ENCODE measurements at regions not wholly inside any gene's neighbourhood (a gene's known extent, or its start where the extent isn't known, plus 50 kb on each side); places are given as distances from the start of the nearest gene placed in this dataset.

GRCh38 chr10:3532644-3533043 lies 252.4 kb downstream of the KLF6 start:
- in situ Hi-C loops (cut with MboI; ENCODE audit: low pct_unique_long_range_greater_than_20kb, low sequenced_read_pairs), result no loop called here
- no peak for DNase-seq

GRCh38 chr10:3531670-3532069 lies 253.3 kb downstream of the KLF6 start:
- in situ Hi-C loops (cut with MboI; ENCODE audit: low pct_unique_long_range_greater_than_20kb, low sequenced_read_pairs), result no loop called here
- DNase-seq, result no peak

- DNase-seq, result no peak
- in situ Hi-C loops (cut with MboI; ENCODE audit: low pct_unique_long_range_greater_than_20kb, low sequenced_read_pairs), result no loop called here
Measured at GRCh38 chr10:3530783-3531645, 254.0 kb downstream of the KLF6 start.

- DNase-seq, result no peak
- in situ Hi-C loops (cut with MboI; ENCODE audit: low pct_unique_long_range_greater_than_20kb, low sequenced_read_pairs), result no loop called here
Measured at GRCh38 chr10:3530346-3530745, 254.7 kb downstream of the KLF6 start.

GRCh38 chr10:3529691-3530090 lies 255.3 kb downstream of the KLF6 start:
- DNase-seq, result no peak
- in situ Hi-C loops (cut with MboI; ENCODE audit: low pct_unique_long_range_greater_than_20kb, low sequenced_read_pairs), result no loop called here

GRCh38 chr10:3528823-3529403 lies 256.1 kb downstream of the KLF6 start:
- in situ Hi-C loops (cut with MboI; ENCODE audit: low pct_unique_long_range_greater_than_20kb, low sequenced_read_pairs), result no loop called here
- DNase-seq, result no peak

GRCh38 chr10:3528271-3528670 lies 256.7 kb downstream of the KLF6 start:
- in situ Hi-C loops (cut with MboI; ENCODE audit: low pct_unique_long_range_greater_than_20kb, low sequenced_read_pairs), result no loop called here

GRCh38 chr10:3527869-3528268 lies 257.1 kb downstream of the KLF6 start:
- no peak for DNase-seq
- in situ Hi-C loops (cut with MboI; ENCODE audit: low pct_unique_long_range_greater_than_20kb, low sequenced_read_pairs), result no loop called here

More at GRCh38 chr10:3528271-3528670, 256.7 kb downstream of the KLF6 start:
- DNase-seq, result no peak

- no peak for DNase-seq
- in situ Hi-C loops (cut with MboI; ENCODE audit: low pct_unique_long_range_greater_than_20kb, low sequenced_read_pairs), result no loop called here
Measured at GRCh38 chr10:3526727-3527501, 258.1 kb downstream of the KLF6 start.

- in situ Hi-C loops (cut with MboI; ENCODE audit: low pct_unique_long_range_greater_than_20kb, low sequenced_read_pairs), result no loop called here
- DNase-seq, result no peak
Measured at GRCh38 chr10:3525832-3526449, 259.1 kb downstream of the KLF6 start.

- in situ Hi-C loops (cut with MboI; ENCODE audit: low pct_unique_long_range_greater_than_20kb, low sequenced_read_pairs), result no loop called here
- no peak for DNase-seq
Measured at GRCh38 chr10:3524086-3524960, 260.7 kb downstream of the KLF6 start.

GRCh38 chr10:3523309-3524050 lies 261.5 kb downstream of the KLF6 start:
- in situ Hi-C loops (cut with MboI; ENCODE audit: low pct_unique_long_range_greater_than_20kb, low sequenced_read_pairs), result no loop called here
- no peak for DNase-seq

GRCh38 chr10:3516923-3517255 lies 268.1 kb downstream of the KLF6 start:
- in situ Hi-C loops (cut with MboI; ENCODE audit: low pct_unique_long_range_greater_than_20kb, low sequenced_read_pairs), result no loop called here
- no peak for DNase-seq

GRCh38 chr10:3516234-3516922 lies 268.6 kb downstream of the KLF6 start:
- DNase-seq, result no peak
- in situ Hi-C loops (cut with MboI; ENCODE audit: low pct_unique_long_range_greater_than_20kb, low sequenced_read_pairs), result no loop called here

- no peak for DNase-seq
- in situ Hi-C loops (cut with MboI; ENCODE audit: low pct_unique_long_range_greater_than_20kb, low sequenced_read_pairs), result no loop called here
Measured at GRCh38 chr10:3514691-3515090, 270.3 kb downstream of the KLF6 start.

- no peak for DNase-seq
- in situ Hi-C loops (cut with MboI; ENCODE audit: low pct_unique_long_range_greater_than_20kb, low sequenced_read_pairs), result no loop called here
Measured at GRCh38 chr10:3512263-3512662, 272.7 kb downstream of the KLF6 start.

GRCh38 chr10:3511483-3511882 lies 273.5 kb downstream of the KLF6 start:
- in situ Hi-C loops (cut with MboI; ENCODE audit: low pct_unique_long_range_greater_than_20kb, low sequenced_read_pairs), result no loop called here
- no peak for DNase-seq

GRCh38 chr10:3510741-3511140 lies 274.3 kb downstream of the KLF6 start:
- in situ Hi-C loops (cut with MboI; ENCODE audit: low pct_unique_long_range_greater_than_20kb, low sequenced_read_pairs), result no loop called here
- DNase-seq, result no peak

All from KBM-7 (cell line).